ENCODE measurements at regions not wholly inside any gene's neighbourhood (a gene's known extent, or its start where the extent isn't known, plus 50 kb on each side); places are given as distances from the start of the nearest gene placed in this dataset.

- Mint-ChIP-seq H3K9me3 (ENCODE audit: low read depth) (no peaks in the 10 kb centered on the region), H3K4me1 (no peaks in the 10 kb centered on the region), H3K27ac (no peak overlapping the region), H3K27me3 (no peaks in the 10 kb centered on the region), H3K36me3 (no peaks in the 10 kb centered on the region), H3K4me3 (no peak overlapping the region)
- CTCF ChIA-PET = interaction anchor here (0.6 kb wide), 1 partner anchor 948 kb away, joined by 3 read pairs; no protein-coding TSS in a partner anchor
- ATAC-seq (no peak), DNase-seq (no peak)
These were observed 409.8 kb downstream of the TBL1XR1 start for GRCh38 chr3:176787506-176787905.

DNA sequence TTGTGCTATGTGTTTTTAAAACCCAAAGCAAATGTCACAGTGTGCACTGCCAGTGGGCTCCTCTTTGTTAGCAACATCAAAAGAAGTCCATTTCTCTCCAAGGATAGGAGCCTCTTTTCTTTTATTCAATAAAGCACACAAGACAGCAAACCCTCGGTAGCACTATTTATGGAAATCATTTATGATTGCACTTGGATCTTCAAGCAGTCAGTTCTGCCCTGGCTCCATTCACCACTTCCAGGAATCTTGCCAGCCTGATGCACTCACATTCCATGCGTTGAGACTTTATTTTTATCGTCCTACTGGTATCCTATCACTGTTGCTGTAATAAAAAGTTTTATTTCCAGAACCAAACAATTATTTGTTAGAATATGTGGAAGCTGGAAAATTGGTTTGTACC, 412.1 kb downstream of the TBL1XR1 start:
- H3K36me3 Mint-ChIP-seq = no peaks in the 10 kb centered on the region
- no peaks in the 10 kb centered on the region for H3K4me1 Mint-ChIP-seq
- CTCF ChIA-PET = no interaction called here
- H3K27ac Mint-ChIP-seq = no peak overlapping the region
- no peaks in the 10 kb centered on the region for H3K9me3 Mint-ChIP-seq (ENCODE audit: low read depth)
- ATAC-seq (no peak), DNase-seq (no peak)
- H3K27me3 Mint-ChIP-seq = no peaks in the 10 kb centered on the region
- H3K4me3 Mint-ChIP-seq = no peak overlapping the region

DNA sequence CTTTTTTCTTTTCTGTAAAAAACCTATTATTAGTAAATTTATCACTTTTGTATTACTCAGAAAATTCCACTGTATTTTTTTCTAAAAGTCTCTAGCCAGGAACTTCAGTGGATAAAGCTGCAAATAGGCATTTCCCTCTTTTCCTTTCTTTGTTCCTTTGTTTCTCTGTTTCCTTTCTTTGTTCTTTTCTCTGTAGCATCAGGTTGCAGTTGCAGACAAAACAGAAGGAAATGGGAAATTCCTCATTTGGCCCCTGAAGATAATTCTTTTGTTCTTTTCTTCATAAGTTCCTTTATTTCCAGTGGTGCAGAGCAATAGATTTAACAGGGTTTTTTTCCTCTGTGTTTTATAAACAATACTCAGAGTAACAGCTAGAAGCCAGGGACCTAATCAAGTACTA, 416.5 kb downstream of the TBL1XR1 start:
- H3K9me3 Mint-ChIP-seq (ENCODE audit: low read depth) = no peaks in the 10 kb centered on the region
- ATAC-seq = no peak
- no peaks in the 10 kb centered on the region for H3K27me3 Mint-ChIP-seq
- H3K27ac Mint-ChIP-seq = no peak overlapping the region
- DNase-seq = no peak
- H3K4me1 Mint-ChIP-seq = no peaks in the 10 kb centered on the region
- H3K36me3 Mint-ChIP-seq = no peaks in the 10 kb centered on the region
- CTCF ChIA-PET = no interaction called here
- H3K4me3 Mint-ChIP-seq = no peak overlapping the region

GRCh38 chr3:176776622-176777175, 420.6 kb downstream of the TBL1XR1 start:
- H3K36me3 Mint-ChIP-seq = no peaks in the 10 kb centered on the region
- CTCF ChIA-PET = no interaction called here
- peaks cover 4% of the 10 kb centered on the region for H3K9me3 Mint-ChIP-seq (ENCODE audit: low read depth)
- H3K4me1 Mint-ChIP-seq = no peaks in the 10 kb centered on the region
- no peak for DNase-seq
- no peaks in the 10 kb centered on the region for H3K27me3 Mint-ChIP-seq
- ATAC-seq = no peak
- H3K27ac Mint-ChIP-seq = no peak overlapping the region
- H3K4me3 Mint-ChIP-seq = no peak overlapping the region

DNA sequence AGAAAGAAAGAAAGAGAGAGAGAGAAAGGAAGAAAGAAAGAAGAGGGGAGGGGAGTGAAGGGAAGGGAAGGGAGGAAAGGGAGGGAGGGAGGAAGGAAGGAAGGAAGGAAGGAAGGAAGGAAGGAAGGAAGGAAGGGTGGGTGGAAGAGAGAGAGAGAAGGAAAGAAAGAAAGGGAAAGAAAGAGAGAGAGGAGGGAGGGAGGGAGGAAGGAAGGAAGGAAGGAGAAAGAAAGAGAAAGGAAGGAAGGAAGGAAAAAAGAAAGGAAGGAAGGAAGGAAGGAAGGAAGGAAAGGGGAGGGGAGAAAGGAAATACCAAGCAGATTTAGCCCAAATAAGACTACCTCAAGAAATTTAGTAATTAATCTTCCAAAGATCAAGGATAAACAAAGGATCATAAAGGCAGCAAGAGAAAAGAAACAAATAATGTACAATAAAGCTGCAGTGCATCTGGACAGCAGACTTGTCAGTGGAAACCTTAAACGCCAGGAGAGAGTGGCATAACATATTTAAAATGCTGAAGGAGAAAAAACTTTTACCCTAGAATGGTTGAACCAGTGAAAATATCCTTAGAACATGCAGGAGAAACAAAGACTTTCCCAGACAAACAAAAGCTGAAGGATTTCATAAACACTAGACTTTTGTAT, 427.6 kb downstream of the TBL1XR1 start:
- no peaks in the 10 kb centered on the region for H3K4me1 Mint-ChIP-seq
- no peaks in the 10 kb centered on the region for H3K36me3 Mint-ChIP-seq
- no peak for DNase-seq
- CTCF ChIA-PET = no interaction called here
- no peaks in the 10 kb centered on the region for H3K27me3 Mint-ChIP-seq
- ATAC-seq = no peak
- H3K27ac Mint-ChIP-seq = no peak overlapping the region
- H3K4me3 Mint-ChIP-seq = no peak overlapping the region
- H3K9me3 Mint-ChIP-seq (ENCODE audit: low read depth) = peaks cover 4% of the 10 kb centered on the region

GRCh38 chr3:176767385-176767784, 429.9 kb downstream of the TBL1XR1 start:
- CTCF ChIA-PET = no interaction called here
- no peaks in the 10 kb centered on the region for H3K9me3 Mint-ChIP-seq (ENCODE audit: low read depth)
- DNase-seq = no peak
- no peaks in the 10 kb centered on the region for H3K27me3 Mint-ChIP-seq
- H3K4me1 Mint-ChIP-seq = no peaks in the 10 kb centered on the region
- no peak overlapping the region for H3K27ac Mint-ChIP-seq
- H3K36me3 Mint-ChIP-seq = no peaks in the 10 kb centered on the region
- H3K4me3 Mint-ChIP-seq = no peak overlapping the region
- no peak for ATAC-seq

DNA sequence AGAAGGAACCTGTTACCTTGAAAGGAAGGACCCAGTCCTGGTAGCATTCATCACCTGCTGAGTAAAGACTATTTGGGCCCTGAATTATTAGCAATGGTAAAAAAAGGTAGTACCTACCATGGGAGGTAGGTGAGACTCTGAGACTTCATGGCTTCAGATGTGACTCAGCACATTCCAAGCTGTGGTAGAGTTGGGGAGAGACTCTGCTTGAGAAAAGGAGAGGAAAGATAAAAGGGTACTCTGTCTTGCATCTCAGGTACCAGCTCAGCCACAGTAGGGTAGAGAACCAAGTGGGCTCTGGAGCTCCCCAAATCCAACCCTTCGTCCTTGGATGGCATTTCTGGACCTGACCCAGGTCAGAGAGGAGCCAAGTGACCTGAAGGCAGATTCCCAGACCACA, 430.4 kb downstream of the TBL1XR1 start:
- no peak for DNase-seq
- Mint-ChIP-seq H3K36me3 (no peaks in the 10 kb centered on the region), H3K4me1 (no peaks in the 10 kb centered on the region), H3K27me3 (no peaks in the 10 kb centered on the region), H3K9me3 (ENCODE audit: low read depth) (no peaks in the 10 kb centered on the region), H3K4me3 (no peak overlapping the region), H3K27ac (no peak overlapping the region)
- no peak for ATAC-seq
- CTCF ChIA-PET = no interaction called here

- Mint-ChIP-seq H3K4me1 (no peaks in the 10 kb centered on the region), H3K27me3 (no peaks in the 10 kb centered on the region), H3K4me3 (no peak overlapping the region), H3K27ac (no peak overlapping the region), H3K36me3 (no peaks in the 10 kb centered on the region), H3K9me3 (ENCODE audit: low read depth) (no peaks in the 10 kb centered on the region)
- CTCF ChIA-PET = no interaction called here
- no peak for ATAC-seq
- no peak for DNase-seq
These were observed 431.8 kb downstream of the TBL1XR1 start for GRCh38 chr3:176765382-176765900.

DNA sequence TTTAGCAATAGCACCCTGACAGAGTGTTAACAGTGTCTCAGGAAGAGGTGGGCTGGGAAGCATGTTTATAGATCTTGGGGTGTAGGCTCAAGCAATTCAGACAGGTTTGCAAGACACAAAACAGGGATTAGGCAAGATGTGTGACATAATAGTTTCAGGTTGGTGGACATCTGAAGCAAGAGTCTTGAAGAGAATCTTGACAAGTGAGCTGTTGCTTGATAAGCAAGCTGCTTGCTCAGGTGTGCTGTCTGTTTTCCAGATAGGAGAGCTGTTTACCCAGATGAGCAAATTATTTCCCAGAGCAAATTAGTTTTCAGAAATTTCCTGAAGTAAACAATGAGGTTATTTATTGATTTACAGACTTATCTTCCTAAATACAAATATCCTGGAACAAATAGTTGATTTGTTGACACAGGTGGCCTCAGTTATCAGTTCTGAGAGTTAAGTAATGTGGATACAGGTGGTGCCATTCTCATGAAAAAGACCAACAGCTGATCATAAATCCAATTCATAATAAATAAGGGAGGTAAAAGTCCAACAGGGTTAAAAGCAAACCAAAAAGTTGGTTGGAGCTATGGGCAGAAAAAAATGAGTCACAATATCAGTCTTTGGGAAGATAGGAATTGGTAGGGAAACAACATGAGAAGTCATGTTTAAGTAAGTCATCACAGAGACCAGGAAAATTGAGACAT, 437.3 kb downstream of the TBL1XR1 start:
- no peaks in the 10 kb centered on the region for H3K9me3 Mint-ChIP-seq (ENCODE audit: low read depth)
- no peaks in the 10 kb centered on the region for H3K36me3 Mint-ChIP-seq
- H3K27ac Mint-ChIP-seq = no peak overlapping the region
- CTCF ChIA-PET = no interaction called here
- H3K27me3 Mint-ChIP-seq = no peaks in the 10 kb centered on the region
- no peak overlapping the region for H3K4me3 Mint-ChIP-seq
- no peaks in the 10 kb centered on the region for H3K4me1 Mint-ChIP-seq
- ATAC-seq = no peak
- DNase-seq = no peak

DNA sequence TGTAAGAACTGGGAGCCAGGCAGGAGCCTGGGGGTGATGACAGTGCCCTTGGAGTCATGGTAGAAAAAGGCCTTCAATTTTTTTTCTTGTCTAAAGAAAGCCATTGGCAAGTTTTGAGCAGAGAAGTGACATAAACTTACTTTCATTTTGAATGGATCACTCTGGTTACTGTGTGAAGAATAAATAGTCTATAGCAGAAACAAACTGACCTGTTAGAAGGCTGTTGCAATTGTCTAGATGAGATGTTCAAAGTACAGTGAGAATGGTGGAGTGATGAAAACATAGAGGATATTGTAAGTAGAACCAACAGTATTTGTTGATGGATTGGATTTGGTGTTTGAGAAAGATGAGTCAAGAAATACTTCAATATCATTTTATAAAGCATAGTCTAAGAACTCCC, 439.9 kb downstream of the TBL1XR1 start:
- ATAC-seq (no peak), DNase-seq (no peak)
- CTCF ChIA-PET = no interaction called here
- no peak overlapping the region for H3K4me3 Mint-ChIP-seq
- no peak overlapping the region for H3K27ac Mint-ChIP-seq
- no peaks in the 10 kb centered on the region for H3K9me3 Mint-ChIP-seq (ENCODE audit: low read depth)
- no peaks in the 10 kb centered on the region for H3K27me3 Mint-ChIP-seq
- no peaks in the 10 kb centered on the region for H3K36me3 Mint-ChIP-seq
- no peaks in the 10 kb centered on the region for H3K4me1 Mint-ChIP-seq

DNA sequence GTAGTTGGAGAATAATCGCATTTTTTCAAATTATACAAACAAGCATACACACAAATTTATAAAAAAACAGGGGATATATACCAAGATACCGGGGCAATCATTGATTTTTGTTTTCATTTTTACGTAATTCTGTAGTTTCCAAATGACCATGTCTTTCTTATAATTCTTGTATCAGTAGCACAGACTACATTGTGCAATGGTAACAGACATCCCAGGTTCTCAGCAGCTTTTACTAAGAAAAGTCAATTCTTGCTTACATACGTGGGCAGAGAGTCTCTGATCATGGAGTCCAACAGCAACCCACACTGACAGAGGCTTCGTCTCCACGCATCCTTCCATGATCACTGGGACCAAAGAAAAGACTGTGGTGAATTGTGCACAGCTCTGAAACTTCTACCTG, 441.3 kb downstream of the TBL1XR1 start:
- Mint-ChIP-seq H3K4me1 (no peaks in the 10 kb centered on the region), H3K36me3 (no peaks in the 10 kb centered on the region), H3K9me3 (ENCODE audit: low read depth) (no peaks in the 10 kb centered on the region), H3K4me3 (no peak overlapping the region), H3K27ac (no peak overlapping the region), H3K27me3 (no peaks in the 10 kb centered on the region)
- no peak for ATAC-seq
- no peak for DNase-seq
- CTCF ChIA-PET = no interaction called here

DNA sequence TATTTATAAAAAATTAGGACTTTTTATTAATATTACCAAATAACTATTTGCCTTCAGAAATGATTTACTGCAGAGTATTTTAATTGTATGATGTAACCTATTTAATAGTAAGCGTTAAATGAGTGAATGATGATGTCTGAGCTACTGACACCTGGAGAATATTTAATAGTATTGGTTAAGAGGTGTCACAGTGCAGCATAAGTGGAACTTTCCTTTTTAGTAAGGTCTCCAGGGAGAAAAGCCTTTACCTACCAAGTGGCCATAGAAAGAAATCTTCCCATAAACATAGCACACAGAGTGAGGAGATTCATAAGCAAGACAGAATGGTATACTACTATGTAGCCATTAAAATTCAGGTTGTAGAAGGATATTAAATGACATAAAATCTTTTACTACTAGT, 441.7 kb downstream of the TBL1XR1 start:
- H3K9me3 Mint-ChIP-seq (ENCODE audit: low read depth) = no peaks in the 10 kb centered on the region
- H3K36me3 Mint-ChIP-seq = no peaks in the 10 kb centered on the region
- H3K27ac Mint-ChIP-seq = no peak overlapping the region
- no peaks in the 10 kb centered on the region for H3K4me1 Mint-ChIP-seq
- ATAC-seq = no peak
- CTCF ChIA-PET = no interaction called here
- DNase-seq = no peak
- H3K4me3 Mint-ChIP-seq = no peak overlapping the region
- no peaks in the 10 kb centered on the region for H3K27me3 Mint-ChIP-seq

DNA sequence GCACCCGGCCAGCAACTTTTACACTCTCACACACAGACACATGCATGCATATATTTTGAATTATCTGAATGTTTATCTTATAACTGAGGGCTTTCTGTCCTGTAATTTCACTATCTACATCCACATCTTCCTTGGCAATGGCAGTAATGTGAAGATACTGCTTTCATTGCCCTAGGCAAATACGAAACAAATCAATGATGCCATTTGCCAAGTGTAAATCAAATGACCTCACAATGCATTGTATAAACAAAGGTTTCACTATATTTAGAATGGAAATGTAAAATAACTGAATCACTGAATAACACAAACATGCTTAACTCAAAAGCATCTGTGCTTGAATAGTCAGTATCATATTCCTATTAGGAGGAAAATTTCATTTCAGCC, 455.6 kb downstream of the TBL1XR1 start:
- Mint-ChIP-seq H3K4me1 (no peaks in the 10 kb centered on the region), H3K27me3 (no peaks in the 10 kb centered on the region), H3K27ac (no peak overlapping the region), H3K36me3 (no peaks in the 10 kb centered on the region), H3K4me3 (no peak overlapping the region), H3K9me3 (ENCODE audit: low read depth) (no peaks in the 10 kb centered on the region)
- CTCF ChIA-PET = no interaction called here
- DNase-seq (no peak), ATAC-seq (no peak)

GRCh38 chr3:176740906-176741663, 456.2 kb downstream of the TBL1XR1 start:
- Mint-ChIP-seq H3K4me1 (no peaks in the 10 kb centered on the region), H3K27ac (no peak overlapping the region), H3K36me3 (no peaks in the 10 kb centered on the region), H3K27me3 (no peaks in the 10 kb centered on the region), H3K4me3 (no peak overlapping the region), H3K9me3 (ENCODE audit: low read depth) (no peaks in the 10 kb centered on the region)
- CTCF ChIA-PET = no interaction called here
- no peak for DNase-seq
- no peak for ATAC-seq
